Sigmoid colon (tissue), 4 donors: ENCODE measurements at regions not wholly inside any gene's neighbourhood (a gene's known extent, or its start where the extent isn't known, plus 50 kb on each side); places are given as distances from the start of the nearest gene placed in this dataset.

Experiments
- CTCF ChIP-seq, 4 experiments: fragments of 450-650 bp in 3 of 4; fragments of 200-600 bp in 1 of 4; IDR thresholded peaks; one replicate each; pipeline ENCODE4 v1.5.1; 2016 to 2019; ENCODE audit warnings: antibody characterized with exemption in 4 of 4, mild to moderate bottlenecking in 3 of 4, moderate library complexity in 2 of 4
- EP300 ChIP-seq, 4 donors: sonication (generic); formaldehyde crosslinking; IDR thresholded peaks; one replicate each; pipeline ENCODE4 v1.6.1; 2017; ENCODE audit warnings: antibody characterized with exemption in 4 of 4
- POLR2A ChIP-seq, 2 donors: fragments of 450-650 bp; IDR thresholded peaks; one replicate each; pipeline ENCODE4 v1.6.1; 2016; ENCODE audit warnings: antibody characterized with exemption in 2 of 2, mild to moderate bottlenecking in 2 of 2, moderate library complexity in 2 of 2

- TF ChIP-seq POLR2A (IDR thresholded peaks at IDR 0.05): no peak
- TF ChIP-seq EP300 (IDR thresholded peaks at IDR 0.05): no peak
- TF ChIP-seq CTCF (IDR thresholded peaks at IDR 0.05): no peak
Measured at GRCh38 chr4:91829531-91829930, 474.2 kb upstream of the GRID2 start.
